HL-60 (cell line): ENCODE measurements at regions not wholly inside any gene's neighbourhood (a gene's known extent, or its start where the extent isn't known, plus 50 kb on each side); places are given as distances from the start of the nearest gene placed in this dataset.

Experiments
- DNase-seq, 2 experiments: peaks; one replicate each; pipeline ENCODE4 v3.0.0-alpha.2; 2010 to 2020; ENCODE audit warnings: low read depth in 1 of 2, low spot score in 1 of 2
- H3K27ac ChIP-seq: fragments of 250-450 bp; sonication (Bioruptor Pico); replicated peaks from 2 replicates; pipeline ENCODE4 v1.5.1; 2020; ENCODE audit warnings: mild to moderate bottlenecking, moderate library complexity
- H3K27me3 ChIP-seq: fragments of 250-450 bp; sonication (Bioruptor Pico); 2 replicates; pipeline ENCODE4 v1.5.1; 2021; ENCODE audit warnings: mild to moderate bottlenecking, moderate library complexity; ENCODE audit not compliant: insufficient read depth, poor library complexity, severe bottlenecking
- H3K4me3 ChIP-seq: replicated peaks from 2 replicates; pipeline ENCODE4 v1.5.1; 2011; ENCODE audit warnings: mild to moderate bottlenecking, control low read depth, low read length; ENCODE audit not compliant: insufficient read depth
- CTCF ChIP-seq: IDR thresholded peaks from one replicate; pipeline ENCODE4 v1.5.1; 2011; ENCODE audit warnings: low read length, control low read depth, inconsistent platforms; ENCODE audit not compliant: insufficient read depth
- GABPA ChIP-seq: IDR thresholded peaks from 2 replicates; pipeline ENCODE4 v1.6.1; 2012; ENCODE audit warnings: low read depth
- POLR2AphosphoS5 ChIP-seq: IDR thresholded peaks from 2 replicates; pipeline ENCODE4 v1.6.1; 2012; ENCODE audit warnings: low read depth
- REST ChIP-seq: IDR thresholded peaks from 2 replicates; pipeline ENCODE4 v1.6.1; 2012; ENCODE audit warnings: low read depth; ENCODE audit not compliant: insufficient replicate concordance
- SPI1 ChIP-seq: IDR thresholded peaks from 2 replicates; pipeline ENCODE4 v1.6.1; 2012; ENCODE audit warnings: low read depth, mild to moderate bottlenecking, borderline replicate concordance

DNA sequence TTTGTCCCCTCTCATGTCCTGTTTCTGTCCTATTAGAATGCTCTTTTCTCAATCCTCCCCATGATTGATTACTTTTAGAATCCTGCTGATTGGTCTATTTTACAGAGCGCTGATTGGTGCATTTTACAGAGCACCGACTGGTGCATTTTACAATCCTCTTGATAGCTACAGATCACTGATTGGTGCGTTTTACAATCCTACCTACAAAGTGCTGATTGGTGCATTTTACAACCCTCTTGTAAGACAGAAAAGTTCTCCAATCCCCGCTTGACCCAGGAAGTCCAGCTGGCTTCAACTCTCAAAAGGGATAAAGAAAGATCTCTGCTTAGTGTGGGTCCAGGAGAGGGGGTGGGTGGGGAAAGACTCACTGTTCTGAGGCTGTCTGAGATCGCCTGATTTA is 71.3 kb downstream of the DHRS2 start:
- Histone ChIP-seq H3K27me3 (no peaks in the 10 kb centered on the region), H3K4me3 (no peak overlapping the region), H3K27ac (no peak overlapping the region)
- no peak for DNase-seq
- TF ChIP-seq GABPA = no peak
- TF ChIP-seq SPI1 = no peak
- TF ChIP-seq REST = no peak
- no peak for TF ChIP-seq POLR2AphosphoS5
- TF ChIP-seq CTCF = no peak

- TF ChIP-seq CTCF (no peak), SPI1 (no peak), POLR2AphosphoS5 (no peak), REST (no peak), GABPA (no peak)
Observed at GRCh38 chr14:23708343-23708742, 72.2 kb downstream of the DHRS2 start.

DNA sequence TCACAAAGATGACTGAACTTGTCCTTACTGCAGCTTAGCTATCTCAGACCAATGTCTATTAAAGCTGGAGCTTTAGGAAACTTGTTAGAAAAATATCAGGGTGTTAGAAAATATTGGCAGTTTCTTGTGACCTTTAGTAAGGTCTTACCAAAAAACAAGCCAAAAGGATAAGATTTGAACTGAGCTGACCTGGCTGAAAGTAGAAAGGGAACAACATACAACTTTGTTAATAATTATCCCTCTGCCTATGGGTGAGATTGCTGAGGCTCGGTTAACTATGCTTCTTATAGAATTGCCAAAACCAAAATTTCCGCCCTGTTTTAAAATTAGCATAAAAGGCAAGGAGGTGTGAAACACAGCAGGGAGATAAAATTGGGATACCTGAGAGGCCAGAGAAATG is 73.8 kb downstream of the DHRS2 start:
- no peak for DNase-seq
- Histone ChIP-seq H3K27ac (no peak overlapping the region), H3K4me3 (no peak overlapping the region), H3K27me3 (no peaks in the 10 kb centered on the region)
- TF ChIP-seq POLR2AphosphoS5 (no peak), REST (no peak), CTCF (no peak), SPI1 (no peak)

More at GRCh38 chr14:23708343-23708742, 72.2 kb downstream of the DHRS2 start:
- Histone ChIP-seq H3K27ac (no peak overlapping the region), H3K4me3 (no peak overlapping the region), H3K27me3 (no peaks in the 10 kb centered on the region)
- no peak for DNase-seq
